GM21723 (cell line): ENCODE measurements at regions not wholly inside any gene's neighbourhood (a gene's known extent, or its start where the extent isn't known, plus 50 kb on each side); places are given as distances from the start of the nearest gene placed in this dataset.

Experiments
- ATAC-seq: cut with Tn5 transposase; IDR thresholded peaks from one replicate; pipeline ENCODE4 v1.9.1; 2021; ENCODE audit warnings: mild to moderate bottlenecking, moderate library complexity; ENCODE audit not compliant: unreplicated experiment

- no peak for ATAC-seq
Measured at GRCh38 chr5:158485047-158485446, 614.7 kb downstream of the EBF1 start.

- ATAC-seq, result no peak
Measured at GRCh38 chr5:158484150-158484549, 615.6 kb downstream of the EBF1 start.

- no peak for ATAC-seq
Measured at GRCh38 chr5:158483281-158483860, 616.3 kb downstream of the EBF1 start.

GRCh38 chr5:158482125-158482524 is 617.6 kb downstream of the EBF1 start:
- ATAC-seq, result no peak

- ATAC-seq, result no peak
Measured at GRCh38 chr5:158478139-158478538, 619.2 kb upstream of the CLINT1 start.

- no peak for ATAC-seq
Measured at GRCh38 chr5:158477214-158477613, 618.3 kb upstream of the CLINT1 start.

- no peak for ATAC-seq
Measured at GRCh38 chr5:158473016-158473635, 614.2 kb upstream of the CLINT1 start.

GRCh38 chr5:158471535-158471924 is 612.6 kb upstream of the CLINT1 start:
- ATAC-seq, result no peak

- no peak for ATAC-seq
Measured at GRCh38 chr5:158470764-158471534, 612.0 kb upstream of the CLINT1 start.

GRCh38 chr5:158468444-158468843 is 609.5 kb upstream of the CLINT1 start:
- ATAC-seq, result no peak

GRCh38 chr5:158466191-158466590 is 607.2 kb upstream of the CLINT1 start:
- no peak for ATAC-seq

GRCh38 chr5:158465086-158465972 is 606.4 kb upstream of the CLINT1 start:
- no peak for ATAC-seq

- ATAC-seq, result no peak
Measured at GRCh38 chr5:158464383-158464782, 605.4 kb upstream of the CLINT1 start.

- ATAC-seq, result no peak
Measured at GRCh38 chr5:158463938-158464337, 605.0 kb upstream of the CLINT1 start.

GRCh38 chr5:158463188-158463587 is 604.2 kb upstream of the CLINT1 start:
- no peak for ATAC-seq

- no peak for ATAC-seq
Measured at GRCh38 chr5:158462349-158463114, 603.6 kb upstream of the CLINT1 start.

GRCh38 chr5:158461240-158461854 is 602.4 kb upstream of the CLINT1 start:
- no peak for ATAC-seq

- no peak for ATAC-seq
Measured at GRCh38 chr5:158458086-158458485, 599.1 kb upstream of the CLINT1 start.

GRCh38 chr5:158456756-158457155 is 597.8 kb upstream of the CLINT1 start:
- ATAC-seq, result no peak

- ATAC-seq, result no peak
Measured at GRCh38 chr5:158456241-158456640, 597.3 kb upstream of the CLINT1 start.
